Neural progenitor cell (in vitro differentiated cells): ENCODE measurements at regions not wholly inside any gene's neighbourhood (a gene's known extent, or its start where the extent isn't known, plus 50 kb on each side); places are given as distances from the start of the nearest gene placed in this dataset.

ENCODE experiments used
- CTCF ChIP-seq: fragments of 200-600 bp; sonication (generic); IDR thresholded peaks from 2 replicates; pipeline ENCODE4 v1.5.1; 2017; ENCODE audit warnings: antibody characterized with exemption, mild to moderate bottlenecking
- EZH2phosphoT487 ChIP-seq: fragments of 200-600 bp; sonication (generic); IDR thresholded peaks from 2 replicates; pipeline ENCODE4 v1.6.1; 2017; ENCODE audit warnings: antibody characterized with exemption

- TF ChIP-seq CTCF = no peak
- TF ChIP-seq EZH2phosphoT487 = no peak
Measured at GRCh38 chr22:47277531-47277930, 515.1 kb downstream of the TBC1D22A start.
